Esophagus muscularis mucosa (tissue), 4 donors: ENCODE measurements at regions not wholly inside any gene's neighbourhood (a gene's known extent, or its start where the extent isn't known, plus 50 kb on each side); places are given as distances from the start of the nearest gene placed in this dataset.

Experiments
- DNase-seq: peaks from one replicate; pipeline ENCODE4 v3.0.0-alpha.2; 2017; ENCODE audit errors: extremely low spot score
- H3K27ac ChIP-seq, 4 donors: fragments of 200-600 bp; sonication (generic); replicated peaks in 1 of 4; 1 replicate in 3 of 4; 2 replicates in 1 of 4; pipeline ENCODE4 v1.5.1; 2016 to 2019; ENCODE audit warnings: mild to moderate bottlenecking in 1 of 4
- H3K27me3 ChIP-seq, 4 donors: fragments of 200-600 bp; sonication (generic); one replicate each; pipeline versions ENCODE4 v1.5.1 to v1.6.0; 2016 to 2019
- H3K36me3 ChIP-seq, 4 donors: fragments of 200-600 bp; sonication (generic); one replicate each; pipeline ENCODE4 v1.5.1; 2016 to 2019
- H3K4me1 ChIP-seq, 4 donors: fragments of 200-600 bp; sonication (generic); one replicate each; pipeline ENCODE4 v1.5.1; 2016 to 2019
- H3K4me3 ChIP-seq, 4 donors: fragments of 200-600 bp; sonication (generic); 1 replicate in 2 of 4; 2 replicates in 2 of 4; pipeline ENCODE4 v1.5.1; 2016 to 2019; ENCODE audit warnings: mild to moderate bottlenecking in 4 of 4, moderate library complexity in 1 of 4
- H3K9me3 ChIP-seq, 4 donors: fragments of 200-600 bp; sonication (generic); 1 replicate in 3 of 4; 2 replicates in 1 of 4; pipeline ENCODE4 v1.5.1; 2016 to 2019
- EP300 ChIP-seq: sonication (generic); formaldehyde crosslinking; IDR thresholded peaks from one replicate; pipeline ENCODE4 v1.6.1; 2017; ENCODE audit warnings: antibody characterized with exemption
- POLR2A ChIP-seq: fragments of 450-650 bp; IDR thresholded peaks from one replicate; pipeline ENCODE4 v1.6.1; 2017; ENCODE audit warnings: antibody characterized with exemption, moderate library complexity, mild to moderate bottlenecking, low read depth
- POLR2AphosphoS5 ChIP-seq, 2 donors: sonication (generic); formaldehyde crosslinking; IDR thresholded peaks; one replicate each; pipeline ENCODE4 v1.6.1; 2017; ENCODE audit warnings: antibody characterized with exemption in 2 of 2
- WGBS: methylation state at CpG from one replicate; pipeline ENCODE4 v1.1.5; 2018; 5-methylcytosine and 5-hydroxymethylcytosine counted together
- intact Hi-C: fragments of 100-400 bp; cut with DNase I; formaldehyde crosslinking; loops from one replicate; pipeline ENCODE4 v1.15.1; 2023
- TF ChIP-seq, protein P1 (sequence below), 3 experiments: fragments of 200-600 bp in 2 of 3; fragments of 450-650 bp in 1 of 3; sonication (generic) in 2 of 3; IDR thresholded peaks; one replicate each; pipeline ENCODE4 v1.5.1; 2017 to 2019; ENCODE audit warnings: antibody characterized with exemption in 3 of 3, mild to moderate bottlenecking in 2 of 3, moderate library complexity in 1 of 3

DNA sequence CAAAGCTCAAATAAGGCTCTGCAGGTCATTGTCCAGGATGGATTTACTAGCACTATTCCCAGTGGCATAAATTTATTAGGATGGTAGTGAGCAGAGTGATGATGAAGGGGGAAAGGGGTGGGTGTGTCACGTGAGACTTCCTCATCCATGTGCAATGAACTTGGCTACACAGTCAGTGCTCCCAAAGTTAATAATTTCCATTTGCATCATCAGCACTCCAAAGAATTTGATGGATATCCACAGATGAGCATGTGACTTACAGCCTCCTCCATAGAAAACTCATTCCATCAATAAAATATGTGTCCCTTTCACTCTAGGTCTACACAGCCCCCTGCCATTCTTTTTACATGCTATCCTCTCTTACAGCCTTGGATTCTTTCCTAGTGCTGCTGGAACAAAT is 142.6 kb upstream of the PLPP4 start:
- no peak for DNase-seq
- Histone ChIP-seq H3K4me1 (no peaks in the 10 kb centered on the region), H3K4me3 (no peak overlapping the region), H3K9me3 (no peaks in the 10 kb centered on the region), H3K27me3 (no peaks in the 10 kb centered on the region), H3K27ac (no peak overlapping the region), H3K36me3 (no peaks in the 10 kb centered on the region)
- 71% methylated on average over 1 of the region's 1 CpG for WGBS
- TF ChIP-seq, protein P1, sequence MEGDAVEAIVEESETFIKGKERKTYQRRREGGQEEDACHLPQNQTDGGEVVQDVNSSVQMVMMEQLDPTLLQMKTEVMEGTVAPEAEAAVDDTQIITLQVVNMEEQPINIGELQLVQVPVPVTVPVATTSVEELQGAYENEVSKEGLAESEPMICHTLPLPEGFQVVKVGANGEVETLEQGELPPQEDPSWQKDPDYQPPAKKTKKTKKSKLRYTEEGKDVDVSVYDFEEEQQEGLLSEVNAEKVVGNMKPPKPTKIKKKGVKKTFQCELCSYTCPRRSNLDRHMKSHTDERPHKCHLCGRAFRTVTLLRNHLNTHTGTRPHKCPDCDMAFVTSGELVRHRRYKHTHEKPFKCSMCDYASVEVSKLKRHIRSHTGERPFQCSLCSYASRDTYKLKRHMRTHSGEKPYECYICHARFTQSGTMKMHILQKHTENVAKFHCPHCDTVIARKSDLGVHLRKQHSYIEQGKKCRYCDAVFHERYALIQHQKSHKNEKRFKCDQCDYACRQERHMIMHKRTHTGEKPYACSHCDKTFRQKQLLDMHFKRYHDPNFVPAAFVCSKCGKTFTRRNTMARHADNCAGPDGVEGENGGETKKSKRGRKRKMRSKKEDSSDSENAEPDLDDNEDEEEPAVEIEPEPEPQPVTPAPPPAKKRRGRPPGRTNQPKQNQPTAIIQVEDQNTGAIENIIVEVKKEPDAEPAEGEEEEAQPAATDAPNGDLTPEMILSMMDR (IDR thresholded peaks at IDR 0.05) = no peak
- no peak for TF ChIP-seq POLR2A
- TF ChIP-seq POLR2AphosphoS5 (IDR thresholded peaks at IDR 0.05) = no peak
- TF ChIP-seq EP300 = no peak
- intact Hi-C loops = no loop called here

- Histone ChIP-seq H3K9me3 (no peaks in the 10 kb centered on the region), H3K27me3 (no peaks in the 10 kb centered on the region), H3K4me1 (no peaks in the 10 kb centered on the region), H3K36me3 (no peaks in the 10 kb centered on the region), H3K4me3 (no peak overlapping the region), H3K27ac (no peak overlapping the region)
- DNase-seq = peak; percentile 55
- TF ChIP-seq, protein P1 (IDR thresholded peaks at IDR 0.05) = no peak
- TF ChIP-seq POLR2A (no peak), EP300 (no peak)
- intact Hi-C loops = no loop called here
- 74% methylated on average over 3 of the region's 3 CpGs for WGBS
Measured at GRCh38 chr10:120318862-120319261, 138.2 kb upstream of the PLPP4 start.

DNA sequence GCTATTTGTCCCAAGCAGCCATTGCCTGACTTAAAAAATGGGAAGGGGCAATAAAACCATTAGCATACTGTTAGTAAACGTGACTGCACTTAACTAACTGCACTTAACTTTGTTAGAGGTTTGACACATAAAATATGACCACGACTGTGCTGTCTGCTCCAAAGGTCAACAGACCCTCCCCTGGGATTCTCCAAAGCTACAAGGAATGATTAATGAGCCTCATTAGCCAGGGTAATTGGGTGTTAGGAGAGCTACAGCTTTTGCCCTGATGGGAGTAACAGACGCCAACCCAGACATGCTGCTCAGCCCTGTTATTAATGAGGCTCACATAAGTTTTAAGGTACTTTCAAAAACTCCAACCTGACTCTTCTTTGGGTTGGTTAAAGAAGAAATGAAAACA is 129.4 kb upstream of the PLPP4 start:
- no peak for DNase-seq
- intact Hi-C loops = no loop called here
- Histone ChIP-seq H3K27me3 (no peaks in the 10 kb centered on the region), H3K4me3 (no peak overlapping the region), H3K9me3 (no peaks in the 10 kb centered on the region), H3K27ac (no peak overlapping the region), H3K36me3 (no peaks in the 10 kb centered on the region), H3K4me1 (no peaks in the 10 kb centered on the region)
- 28% methylated on average over 3 of the region's 3 CpGs for WGBS
- TF ChIP-seq POLR2A (no peak), EP300 (no peak), POLR2AphosphoS5 (IDR thresholded peaks at IDR 0.05) (no peak)
- TF ChIP-seq, protein P1 (IDR thresholded peaks at IDR 0.05) = no peak

- Histone ChIP-seq H3K4me1 (no peaks in the 10 kb centered on the region), H3K9me3 (no peaks in the 10 kb centered on the region), H3K27ac (no peak overlapping the region), H3K36me3 (no peaks in the 10 kb centered on the region), H3K27me3 (no peaks in the 10 kb centered on the region), H3K4me3 (no peak overlapping the region)
- 85% methylated on average over 3 of the region's 3 CpGs for WGBS
- no peak for DNase-seq
- intact Hi-C loops = no loop called here
- TF ChIP-seq EP300 = no peak
- no peak for TF ChIP-seq POLR2AphosphoS5 (IDR thresholded peaks at IDR 0.05)
- TF ChIP-seq, protein P1 (IDR thresholded peaks at IDR 0.05) = no peak
- TF ChIP-seq POLR2A = no peak
Measured at GRCh38 chr10:120328647-120329046, 128.4 kb upstream of the PLPP4 start.

GRCh38 chr10:120335553-120335952 is 121.5 kb upstream of the PLPP4 start:
- 74% methylated on average over 3 of the region's 3 CpGs for WGBS
- H3K27me3 ChIP-seq = no peaks in the 10 kb centered on the region
- H3K9me3 ChIP-seq = no peaks in the 10 kb centered on the region
- H3K4me3 ChIP-seq = no peak overlapping the region
- no peak for TF ChIP-seq POLR2AphosphoS5 (IDR thresholded peaks at IDR 0.05)
- TF ChIP-seq, protein P1 (IDR thresholded peaks at IDR 0.05) = no peak
- TF ChIP-seq EP300 = no peak
- TF ChIP-seq POLR2A = no peak
- H3K4me1 ChIP-seq = no peaks in the 10 kb centered on the region
- intact Hi-C loops = no loop called here
- no peak overlapping the region for H3K27ac ChIP-seq
- no peak for DNase-seq
- no peaks in the 10 kb centered on the region for H3K36me3 ChIP-seq
